ENCODE measurements at regions not wholly inside any gene's neighbourhood (a gene's known extent, or its start where the extent isn't known, plus 50 kb on each side); places are given as distances from the start of the nearest gene placed in this dataset.

GRCh38 chr18:78113136-78113939, 863.7 kb downstream of the GALR1 start:
- H3K27ac Mint-ChIP-seq (ENCODE audit: unreplicated experiment) = no peak overlapping the region
- H3K9me3 Mint-ChIP-seq = peaks cover 2% of the 10 kb centered on the region
- H3K4me3 Mint-ChIP-seq = no peak overlapping the region
- no peak for TF ChIP-seq CTCF (conservative IDR thresholded peaks at IDR 0.05)
- H3K36me3 Mint-ChIP-seq (ENCODE audit: low read depth) = no peaks in the 10 kb centered on the region
- no peaks in the 10 kb centered on the region for H3K4me1 Mint-ChIP-seq
- no peak for DNase-seq (ENCODE audit: low read depth, low spot score)
- H3K27me3 Mint-ChIP-seq (ENCODE audit: low read depth) = no peaks in the 10 kb centered on the region

GRCh38 chr18:78113940-78114251, 864.2 kb downstream of the GALR1 start:
- Mint-ChIP-seq H3K36me3 (ENCODE audit: low read depth) (no peaks in the 10 kb centered on the region), H3K27me3 (ENCODE audit: low read depth) (no peaks in the 10 kb centered on the region), H3K27ac (ENCODE audit: unreplicated experiment) (no peak overlapping the region), H3K4me3 (no peak overlapping the region), H3K9me3 (peaks cover 5% of the 10 kb centered on the region), H3K4me1 (no peaks in the 10 kb centered on the region)
- DNase-seq (ENCODE audit: low read depth, low spot score) = no peak
- TF ChIP-seq CTCF (conservative IDR thresholded peaks at IDR 0.05) = no peak

GRCh38 chr18:78115896-78116561, 863.6 kb upstream of the SALL3 start:
- Mint-ChIP-seq H3K9me3 (peaks cover 11% of the 10 kb centered on the region), H3K27me3 (ENCODE audit: low read depth) (no peaks in the 10 kb centered on the region)

GRCh38 chr18:78123144-78123909, 856.3 kb upstream of the SALL3 start:
- Mint-ChIP-seq H3K36me3 (ENCODE audit: low read depth) (no peaks in the 10 kb centered on the region), H3K9me3 (peaks cover 18% of the 10 kb centered on the region), H3K27ac (ENCODE audit: unreplicated experiment) (no peak overlapping the region), H3K4me1 (no peaks in the 10 kb centered on the region), H3K27me3 (ENCODE audit: low read depth) (no peaks in the 10 kb centered on the region), H3K4me3 (no peak overlapping the region)
- TF ChIP-seq CTCF (conservative IDR thresholded peaks at IDR 0.05) = no peak
- DNase-seq (ENCODE audit: low read depth, low spot score) = no peak

More at GRCh38 chr18:78115896-78116561, 863.6 kb upstream of the SALL3 start:
- H3K36me3 Mint-ChIP-seq (ENCODE audit: low read depth) = no peaks in the 10 kb centered on the region
- TF ChIP-seq CTCF (conservative IDR thresholded peaks at IDR 0.05) = no peak
- no peaks in the 10 kb centered on the region for H3K4me1 Mint-ChIP-seq
- H3K4me3 Mint-ChIP-seq = no peak overlapping the region
- no peak overlapping the region for H3K27ac Mint-ChIP-seq (ENCODE audit: unreplicated experiment)
- no peak for DNase-seq (ENCODE audit: low read depth, low spot score)

- H3K4me3 Mint-ChIP-seq = no peak overlapping the region
- H3K27me3 Mint-ChIP-seq (ENCODE audit: low read depth) = no peaks in the 10 kb centered on the region
- H3K4me1 Mint-ChIP-seq = no peaks in the 10 kb centered on the region
- TF ChIP-seq CTCF (conservative IDR thresholded peaks at IDR 0.05) = no peak
- H3K9me3 Mint-ChIP-seq = peaks cover 12% of the 10 kb centered on the region
- no peaks in the 10 kb centered on the region for H3K36me3 Mint-ChIP-seq (ENCODE audit: low read depth)
- no peak for DNase-seq (ENCODE audit: low read depth, low spot score)
- H3K27ac Mint-ChIP-seq (ENCODE audit: unreplicated experiment) = no peak overlapping the region
Measured at GRCh38 chr18:78123926-78124797, 855.5 kb upstream of the SALL3 start.

Data from neural crest cell (in vitro differentiated cells).